ENCODE measurements at regions not wholly inside any gene's neighbourhood (a gene's known extent, or its start where the extent isn't known, plus 50 kb on each side); places are given as distances from the start of the nearest gene placed in this dataset.

GRCh38 chr14:39548358-39548757 is 116.1 kb upstream of the FBXO33 start:
- H2BK15ac ChIP-seq (ENCODE audit: low read depth, low read length), result no peak overlapping the region
- no peak overlapping the region for H2BK5ac ChIP-seq (ENCODE audit: insufficient read length, low read length)
- no peak overlapping the region for H2BK120ac ChIP-seq (ENCODE audit: low read depth, low read length, poor library complexity, severe bottlenecking)
- H3K4me2 ChIP-seq (ENCODE audit: insufficient read depth, insufficient read length, low read length), result no peak overlapping the region
- no peak overlapping the region for H3K4ac ChIP-seq (ENCODE audit: low read depth, low read length)
- no peak overlapping the region for H3K23ac ChIP-seq (ENCODE audit: insufficient read length, low read depth, low read length)
- no peaks in the 10 kb centered on the region for H3K23me2 ChIP-seq (ENCODE audit: insufficient read length, low read depth, low read length, poor library complexity, severe bottlenecking)
- Mint-ChIP-seq H3K4me3 (no peak overlapping the region), H3K4me1 (no peaks in the 10 kb centered on the region), H3K36me3 (ENCODE audit: insufficient read depth in 1 of 3, low read depth in 3 of 3) (no peaks in the 10 kb centered on the region), H3K9me3 (peaks cover 0 to 2% of the 10 kb centered on the region in 2 experiments; a peak in 2 of 5 replicates), H3K27me3 (ENCODE audit: low read depth) (no peaks in the 10 kb centered on the region), H3K27ac (no peak overlapping the region)
- H2BK20ac ChIP-seq (ENCODE audit: low read depth, low read length, poor library complexity, severe bottlenecking), result no peak overlapping the region
- H2AFZ ChIP-seq (ENCODE audit: low read length), result no peak overlapping the region
- no peak overlapping the region for H4K5ac ChIP-seq (ENCODE audit: insufficient read length, low read depth, low read length)
- no peaks in the 10 kb centered on the region for H3K79me2 ChIP-seq (ENCODE audit: insufficient read depth, low read length)
- H4K91ac ChIP-seq (ENCODE audit: insufficient read length, low read depth, low read length), result no peak overlapping the region
- no peak overlapping the region for H3T11ph ChIP-seq (ENCODE audit: low read length)
- no peak overlapping the region for H3K56ac ChIP-seq (ENCODE audit: insufficient read length, low read depth, low read length)
- H3K9me3 ChIP-seq (ENCODE audit: control insufficient read depth, low read depth, low read length), result no peaks in the 10 kb centered on the region
- H2BK12ac ChIP-seq (ENCODE audit: insufficient read length, low read depth, low read length), result no peak overlapping the region
- no peak overlapping the region for H4K8ac ChIP-seq (replicated peaks; ENCODE audit: insufficient read length, low read depth, low read length)
- H2AK5ac ChIP-seq (ENCODE audit: insufficient read length, low read length), result no peak overlapping the region
- no peak for TF ChIP-seq CTCF (conservative IDR thresholded peaks at IDR 0.05)
- H3K27me3 ChIP-seq (ENCODE audit: insufficient read depth, low read length), result no peaks in the 10 kb centered on the region
- H3K9ac ChIP-seq (ENCODE audit: extremely low read depth, insufficient read length, low read length), result no peak overlapping the region
- DNase-seq, result no peak
- H3K18ac ChIP-seq (ENCODE audit: insufficient read length, low read depth, low read length), result no peak overlapping the region
- H3K27ac ChIP-seq (ENCODE audit: insufficient read length, low read depth, low read length), result no peak overlapping the region
- no peaks in the 10 kb centered on the region for H3K4me1 ChIP-seq (ENCODE audit: insufficient read depth, low read length)
- WGBS (ENCODE audit: extremely low coverage, insufficient read length, low lambda C conversion rate), result no CpG with 5 or more reads among the region's 4 CpGs
- no peak overlapping the region for H3K14ac ChIP-seq (ENCODE audit: insufficient read depth, low read length)
- no peaks in the 10 kb centered on the region for H4K20me1 ChIP-seq (ENCODE audit: control insufficient read depth, insufficient read depth, insufficient read length)
- no peaks in the 10 kb centered on the region for H3K79me1 ChIP-seq (ENCODE audit: insufficient read depth, low read depth, low read length, poor library complexity, severe bottlenecking)
